GM12891 (cell line): ENCODE measurements at regions not wholly inside any gene's neighbourhood (a gene's known extent, or its start where the extent isn't known, plus 50 kb on each side); places are given as distances from the start of the nearest gene placed in this dataset.

ENCODE experiments used
- DNase-seq: peaks from one replicate; pipeline ENCODE4 v3.0.0; 2011; ENCODE audit warnings: low spot score; ENCODE audit not compliant: insufficient read length
- FAIRE-seq: peaks from 2 replicates; lab custom pipeline; 2011; peaks lifted over from hg19 to GRCh38; lab: Jason Lieb, UNC
- PAX5 ChIP-seq: IDR thresholded peaks from 2 replicates; pipeline ENCODE4 v1.6.1; 2011; ENCODE audit warnings: low read length, moderate library complexity, mild to moderate bottlenecking; ENCODE audit not compliant: insufficient read depth, severe bottlenecking
- POLR2A ChIP-seq: IDR thresholded peaks from 2 replicates; pipeline ENCODE4 v1.6.1; 2011; ENCODE audit warnings: low read depth, low read length, control low read depth
- POLR2AphosphoS5 ChIP-seq: IDR thresholded peaks from 2 replicates; pipeline ENCODE4 v1.6.1; 2011; ENCODE audit warnings: low read depth, low read length, control low read depth
- POU2F2 ChIP-seq: IDR thresholded peaks from 2 replicates; pipeline ENCODE4 v1.6.1; 2011; ENCODE audit warnings: low read depth, mild to moderate bottlenecking, control low read depth, low read length, moderate library complexity
- SPI1 ChIP-seq: IDR thresholded peaks from 2 replicates; pipeline ENCODE4 v1.6.1; 2011; ENCODE audit warnings: low read depth, low read length, control low read depth
- TAF1 ChIP-seq: IDR thresholded peaks from 2 replicates; pipeline ENCODE4 v1.6.1; 2011; ENCODE audit warnings: low read depth, low read length, control low read depth

DNA sequence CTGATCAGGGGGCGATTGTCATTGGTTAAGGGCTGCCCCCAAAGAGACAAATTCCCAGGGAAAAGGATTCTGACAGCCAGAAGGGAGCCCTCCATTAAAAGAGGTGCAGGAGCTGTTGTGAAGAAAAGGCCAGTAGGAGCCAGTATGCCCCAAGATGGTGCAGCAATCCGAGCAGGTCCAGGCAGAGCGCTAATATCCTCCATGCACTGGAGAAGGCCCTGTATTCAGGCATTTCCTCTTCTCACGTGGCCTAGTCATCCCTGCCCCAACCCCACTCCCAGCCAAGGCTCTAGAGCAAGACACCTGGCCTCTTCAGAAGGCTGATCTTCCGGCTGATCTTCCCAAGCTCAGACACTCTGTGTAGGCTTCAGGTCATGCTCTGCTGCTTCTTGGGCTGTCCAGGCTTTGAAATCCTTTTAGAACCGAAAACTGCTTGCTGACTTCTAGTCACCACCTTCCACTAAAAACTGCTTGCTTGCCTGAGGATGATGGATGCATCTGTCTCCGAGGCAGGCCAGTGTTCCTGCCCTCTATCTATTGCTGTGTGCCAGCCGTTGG, 77.4 kb downstream of the CYP26A1 start:
- DNase-seq (no peak), FAIRE-seq (no peak)
- TF ChIP-seq PAX5 = peak; percentile 8
- no peak for TF ChIP-seq POLR2A

DNA sequence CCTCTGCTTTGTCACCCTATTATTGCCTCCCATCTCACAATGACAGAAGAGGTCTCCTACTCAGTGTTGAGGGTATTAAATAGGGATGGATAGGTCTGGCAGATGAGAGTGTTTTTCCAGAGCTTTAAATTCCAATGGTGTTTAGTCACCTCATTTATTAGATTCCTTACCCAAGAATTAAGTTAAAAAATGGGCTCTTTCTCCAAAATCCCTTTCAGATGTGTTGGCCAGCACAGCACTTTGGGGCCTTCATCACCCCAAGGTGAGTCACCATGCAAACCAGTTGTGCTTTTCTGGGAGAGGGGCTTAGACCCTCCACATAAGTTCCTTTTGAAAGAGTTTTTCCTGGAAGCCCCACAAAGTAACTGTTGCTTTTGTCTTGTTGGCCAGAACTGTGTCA, 78.4 kb downstream of the CYP26A1 start:
- DNase-seq = no peak
- FAIRE-seq = no peak
- TF ChIP-seq TAF1 (no peak), POLR2AphosphoS5 (no peak), POU2F2 (no peak), SPI1 (no peak), POLR2A (no peak), PAX5 (no peak)

DNA sequence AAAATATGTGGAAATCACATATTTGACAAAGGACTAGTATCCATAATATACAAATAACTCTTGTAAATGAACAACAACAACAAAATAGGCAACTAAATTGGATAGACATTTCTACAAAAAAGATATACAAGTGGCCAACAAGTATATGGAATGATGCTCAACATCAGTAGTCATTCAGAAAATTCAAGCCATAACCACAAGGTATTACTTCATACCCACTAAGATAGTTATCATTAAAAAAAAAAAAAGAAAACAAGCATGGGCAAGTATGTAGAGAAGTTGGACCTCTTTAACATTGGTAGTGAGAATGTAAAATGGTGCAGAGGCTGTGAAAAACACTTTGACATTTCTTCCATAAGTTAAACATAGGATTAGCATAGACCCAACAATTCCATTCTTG, 80.8 kb downstream of the CYP26A1 start:
- TF ChIP-seq TAF1 (no peak), POLR2AphosphoS5 (no peak), SPI1 (no peak), PAX5 (no peak), POLR2A (no peak), POU2F2 (no peak)
- DNase-seq = no peak
- FAIRE-seq = no peak

DNA sequence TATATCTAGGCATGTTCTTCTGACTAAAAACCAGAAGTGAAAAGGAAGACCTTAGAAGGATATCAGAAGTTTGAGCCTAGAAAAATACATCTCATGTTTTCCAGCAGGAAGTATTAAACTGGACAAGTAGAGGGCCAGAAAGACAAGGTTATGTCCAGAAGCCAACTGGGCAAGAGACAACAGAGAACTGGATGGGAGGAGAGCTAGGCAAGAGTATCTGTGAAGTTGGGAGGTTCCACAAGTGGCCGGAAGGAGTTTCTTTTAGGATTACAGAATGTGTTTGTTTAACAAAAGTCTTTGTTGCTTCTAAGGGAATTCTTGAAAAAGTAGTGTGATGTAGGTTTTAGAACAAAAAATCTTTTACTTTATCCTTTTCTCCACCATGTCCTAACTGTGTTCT, 86.4 kb downstream of the CYP26A1 start:
- TF ChIP-seq SPI1 = no peak
- TF ChIP-seq PAX5 = no peak
- FAIRE-seq (no peak), DNase-seq (no peak)

DNA sequence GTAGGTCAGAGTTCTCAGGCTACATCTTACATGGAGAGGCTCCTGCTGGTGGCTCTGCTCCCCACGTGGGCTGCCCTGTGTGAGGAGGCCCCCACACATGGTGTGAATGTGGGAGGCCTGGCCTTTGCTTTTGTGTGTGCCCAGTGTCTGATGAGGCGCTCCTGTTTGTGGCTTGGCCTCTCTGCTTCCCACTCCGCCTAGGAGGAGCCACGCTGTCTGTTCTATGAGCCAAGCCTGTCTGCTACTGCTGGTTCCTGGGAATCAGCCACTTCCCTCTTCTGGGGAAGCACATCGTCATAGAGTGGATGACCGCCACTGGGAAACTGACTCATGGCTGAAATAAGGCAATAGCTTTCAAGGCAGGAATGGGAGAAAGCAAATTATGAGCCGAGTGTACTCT, 87.1 kb downstream of the CYP26A1 start:
- no peak for DNase-seq
- TF ChIP-seq PAX5 = no peak
- no peak for TF ChIP-seq TAF1
- no peak for TF ChIP-seq POLR2A
- no peak for TF ChIP-seq POLR2AphosphoS5
- no peak for TF ChIP-seq SPI1
- no peak for TF ChIP-seq POU2F2
- FAIRE-seq = no peak

DNA sequence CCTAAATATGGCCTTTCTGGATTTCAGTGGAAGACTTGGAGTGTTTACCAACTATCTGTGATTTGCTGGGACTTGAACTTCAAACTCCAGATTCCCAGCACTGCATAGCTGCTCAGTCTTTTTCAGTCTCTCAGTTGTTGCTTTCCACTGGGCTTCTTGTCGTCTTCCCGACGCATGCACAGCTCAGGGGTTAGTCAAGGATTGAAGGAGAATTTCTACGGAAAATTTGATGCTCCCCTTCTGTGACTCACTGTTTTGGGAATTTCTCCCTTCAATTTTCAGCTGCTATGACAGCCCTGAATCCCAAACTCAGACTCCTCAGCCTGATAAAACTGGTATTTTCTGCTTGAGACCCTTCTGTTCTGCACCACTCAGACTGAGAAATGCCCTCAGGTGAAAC, 91.7 kb downstream of the CYP26A1 start:
- TF ChIP-seq POLR2A (no peak), TAF1 (no peak), SPI1 (no peak), PAX5 (no peak), POLR2AphosphoS5 (no peak), POU2F2 (no peak)
- no peak for FAIRE-seq
- DNase-seq = no peak

DNA sequence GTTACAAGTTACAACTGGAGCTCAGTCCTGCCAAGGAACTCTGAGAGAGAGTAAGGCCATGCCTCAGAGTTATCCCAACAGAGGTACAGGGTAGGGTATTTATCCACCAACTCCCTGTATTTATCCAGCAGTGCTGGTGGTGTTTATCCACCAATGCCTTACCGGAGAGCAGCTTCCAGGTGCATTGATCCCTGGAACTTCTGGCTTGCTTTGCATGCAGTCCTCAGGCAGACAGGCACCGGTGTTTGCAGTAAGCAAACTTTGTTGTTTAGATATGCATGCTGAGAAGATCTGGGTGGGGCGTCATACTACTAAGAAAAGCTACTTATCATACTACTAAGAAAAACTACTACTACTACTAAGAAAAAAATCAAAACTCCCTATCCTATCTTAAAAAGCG, 92.4 kb downstream of the CYP26A1 start:
- DNase-seq = no peak
- FAIRE-seq = no peak
- TF ChIP-seq POLR2AphosphoS5 (no peak), TAF1 (no peak), POU2F2 (no peak), PAX5 (no peak), POLR2A (no peak), SPI1 (no peak)

DNA sequence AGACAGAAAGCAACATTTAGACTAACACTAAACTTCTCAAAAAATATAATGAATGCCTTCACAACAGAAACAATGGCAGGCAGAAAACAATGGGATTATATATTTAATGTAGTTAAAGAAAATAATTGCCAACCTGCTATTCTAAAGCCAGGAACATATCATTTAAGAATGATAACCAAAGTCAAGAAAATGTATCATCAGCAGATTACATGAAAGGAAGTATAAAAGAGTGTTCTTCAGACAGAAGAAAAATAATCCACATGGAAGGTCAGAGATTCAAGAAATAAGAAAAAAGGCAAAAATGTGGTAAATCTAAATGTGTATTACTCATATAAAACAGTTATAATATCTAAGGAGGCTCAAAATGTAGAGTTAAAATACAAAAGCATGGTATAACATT, 98.1 kb downstream of the CYP26A1 start:
- TF ChIP-seq PAX5 (no peak), TAF1 (no peak), POU2F2 (no peak), SPI1 (no peak), POLR2AphosphoS5 (no peak), POLR2A (no peak)
- FAIRE-seq (no peak), DNase-seq (no peak)

DNA sequence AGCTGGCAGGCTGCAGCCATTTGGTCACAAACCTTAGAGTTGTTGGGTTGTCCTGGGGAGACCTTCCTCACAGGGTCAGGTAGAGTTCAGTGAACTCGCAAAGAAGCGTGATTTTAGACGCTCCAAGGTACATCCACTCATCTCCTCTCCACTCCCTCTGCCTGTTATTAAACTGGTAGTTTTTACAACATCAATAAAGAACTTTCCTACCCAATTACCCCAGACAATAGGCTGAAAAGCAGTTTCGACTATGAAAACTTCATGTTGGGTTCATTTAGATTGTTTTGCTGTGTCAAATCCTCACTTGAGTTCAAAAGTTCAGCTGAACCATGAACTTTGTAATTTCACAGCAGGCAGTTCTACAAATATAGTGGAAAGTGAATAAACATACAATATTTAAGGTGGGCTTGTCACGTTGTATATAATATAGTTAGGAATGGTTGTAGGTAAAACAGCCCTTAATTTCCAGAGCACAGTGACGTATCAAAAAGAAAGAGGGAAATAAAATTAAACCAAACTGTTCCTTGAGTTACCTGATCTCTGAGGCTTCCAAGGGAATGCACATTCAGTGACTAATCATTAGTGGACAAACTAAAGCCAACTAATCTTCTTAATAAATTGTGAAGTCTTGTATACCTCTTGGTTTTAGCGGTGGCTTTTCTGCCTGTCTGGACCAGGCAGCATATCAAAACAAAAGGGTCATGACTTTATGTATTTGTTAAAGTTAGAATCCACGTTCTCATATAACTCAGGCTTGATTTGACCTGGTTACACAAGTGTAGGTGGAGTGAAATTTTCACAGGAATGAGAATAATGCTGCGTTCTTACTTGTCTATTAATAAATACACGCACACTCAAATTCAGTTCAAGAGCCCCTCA, 100.5 kb downstream of the CYP26A1 start:
- DNase-seq (no peak), FAIRE-seq (no peak)
- TF ChIP-seq PAX5 = no peak
- TF ChIP-seq POLR2A = no peak
- TF ChIP-seq POLR2AphosphoS5 = no peak
- TF ChIP-seq SPI1 = no peak
- TF ChIP-seq TAF1 = no peak
- no peak for TF ChIP-seq POU2F2

DNA sequence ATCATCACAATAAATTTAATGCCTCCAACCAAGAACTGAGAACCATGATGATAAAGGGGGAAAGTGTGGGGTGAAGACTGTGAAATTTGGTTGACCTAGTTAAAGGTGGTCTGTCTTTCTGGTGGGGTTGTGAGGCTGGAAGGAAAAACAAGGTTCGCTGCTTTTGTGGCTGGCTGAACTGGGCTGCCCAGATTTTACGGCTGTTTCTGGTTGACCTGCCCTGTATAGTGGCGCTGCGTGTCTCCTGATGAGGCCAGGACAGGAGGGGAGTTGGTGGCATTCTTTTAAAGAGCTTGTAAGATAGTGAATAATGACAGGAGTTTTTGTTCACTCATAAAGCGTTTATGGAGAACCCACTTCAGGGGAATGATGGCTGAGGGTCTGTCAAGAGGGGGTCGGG, 101.8 kb downstream of the CYP26A1 start:
- DNase-seq (no peak), FAIRE-seq (no peak)
- TF ChIP-seq TAF1 = no peak
- TF ChIP-seq SPI1 = no peak
- no peak for TF ChIP-seq POLR2A
- TF ChIP-seq POU2F2 = no peak
- TF ChIP-seq PAX5 = no peak
- TF ChIP-seq POLR2AphosphoS5 = no peak
